Esophagus muscularis mucosa (tissue), 4 donors: ENCODE measurements at regions not wholly inside any gene's neighbourhood (a gene's known extent, or its start where the extent isn't known, plus 50 kb on each side); places are given as distances from the start of the nearest gene placed in this dataset.

Experiments used
- DNase-seq: peaks from one replicate; pipeline ENCODE4 v3.0.0-alpha.2; 2017; ENCODE audit errors: extremely low spot score
- H3K27ac ChIP-seq, 4 donors: fragments of 200-600 bp; sonication (generic); replicated peaks in 1 of 4; 1 replicate in 3 of 4; 2 replicates in 1 of 4; pipeline ENCODE4 v1.5.1; 2016 to 2019; ENCODE audit warnings: mild to moderate bottlenecking in 1 of 4
- H3K27me3 ChIP-seq, 4 donors: fragments of 200-600 bp; sonication (generic); one replicate each; pipeline versions ENCODE4 v1.5.1 to v1.6.0; 2016 to 2019
- H3K36me3 ChIP-seq, 4 donors: fragments of 200-600 bp; sonication (generic); one replicate each; pipeline ENCODE4 v1.5.1; 2016 to 2019
- H3K4me1 ChIP-seq, 4 donors: fragments of 200-600 bp; sonication (generic); one replicate each; pipeline ENCODE4 v1.5.1; 2016 to 2019
- H3K4me3 ChIP-seq, 4 donors: fragments of 200-600 bp; sonication (generic); 1 replicate in 2 of 4; 2 replicates in 2 of 4; pipeline ENCODE4 v1.5.1; 2016 to 2019; ENCODE audit warnings: mild to moderate bottlenecking in 4 of 4, moderate library complexity in 1 of 4
- H3K9me3 ChIP-seq, 4 donors: fragments of 200-600 bp; sonication (generic); 1 replicate in 3 of 4; 2 replicates in 1 of 4; pipeline ENCODE4 v1.5.1; 2016 to 2019
- CTCF ChIP-seq, 3 experiments: fragments of 200-600 bp in 2 of 3; fragments of 450-650 bp in 1 of 3; sonication (generic) in 2 of 3; IDR thresholded peaks; one replicate each; pipeline ENCODE4 v1.5.1; 2017 to 2019; ENCODE audit warnings: antibody characterized with exemption in 3 of 3, mild to moderate bottlenecking in 2 of 3, moderate library complexity in 1 of 3
- EP300 ChIP-seq: sonication (generic); formaldehyde crosslinking; IDR thresholded peaks from one replicate; pipeline ENCODE4 v1.6.1; 2017; ENCODE audit warnings: antibody characterized with exemption
- POLR2A ChIP-seq: fragments of 450-650 bp; IDR thresholded peaks from one replicate; pipeline ENCODE4 v1.6.1; 2017; ENCODE audit warnings: antibody characterized with exemption, moderate library complexity, mild to moderate bottlenecking, low read depth
- POLR2AphosphoS5 ChIP-seq, 2 donors: sonication (generic); formaldehyde crosslinking; IDR thresholded peaks; one replicate each; pipeline ENCODE4 v1.6.1; 2017; ENCODE audit warnings: antibody characterized with exemption in 2 of 2
- WGBS: methylation state at CpG from one replicate; pipeline ENCODE4 v1.1.5; 2018; 5-methylcytosine and 5-hydroxymethylcytosine counted together
- intact Hi-C: fragments of 100-400 bp; cut with DNase I; formaldehyde crosslinking; loops from one replicate; pipeline ENCODE4 v1.15.1; 2023

GRCh38 chr21:17081193-17081592, 431.6 kb upstream of the CXADR start:
- Histone ChIP-seq H3K27ac (no peak overlapping the region), H3K4me3 (no peak overlapping the region), H3K36me3 (no peaks in the 10 kb centered on the region), H3K27me3 (no peaks in the 10 kb centered on the region), H3K9me3 (no peaks in the 10 kb centered on the region), H3K4me1 (peaks cover 0 to 7% (median 0%) of the 10 kb centered on the region in 4 donors)
- WGBS = 77% methylated on average over 4 of the region's 4 CpGs
- intact Hi-C loops = no loop called here
- TF ChIP-seq CTCF (IDR thresholded peaks at IDR 0.05) (no peak), POLR2AphosphoS5 (IDR thresholded peaks at IDR 0.05) (no peak), POLR2A (no peak), EP300 (no peak)
- DNase-seq = no peak

GRCh38 chr21:17082843-17083483, 429.9 kb upstream of the CXADR start:
- H3K27ac ChIP-seq = no peak overlapping the region
- TF ChIP-seq EP300 (no peak), POLR2AphosphoS5 (IDR thresholded peaks at IDR 0.05) (no peak), CTCF (IDR thresholded peaks at IDR 0.05) (no peak), POLR2A (no peak)
- intact Hi-C loops = no loop called here
- no peak for DNase-seq
- no peaks in the 10 kb centered on the region for H3K36me3 ChIP-seq
- peaks cover 0 to 7% (median 0%) of the 10 kb centered on the region in 4 donors for H3K4me1 ChIP-seq
- whole genome bisulfite sequencing = 73% methylated on average over 4 of the region's 4 CpGs
- no peak overlapping the region for H3K4me3 ChIP-seq
- H3K9me3 ChIP-seq = no peaks in the 10 kb centered on the region
- H3K27me3 ChIP-seq = no peaks in the 10 kb centered on the region

- no peaks in the 10 kb centered on the region for H3K27me3 ChIP-seq
- no peak for DNase-seq
- no peak overlapping the region for H3K27ac ChIP-seq
- H3K9me3 ChIP-seq = no peaks in the 10 kb centered on the region
- peaks cover 0 to 28% (median 17%) of the 10 kb centered on the region in 4 donors for H3K4me1 ChIP-seq
- TF ChIP-seq POLR2AphosphoS5 (IDR thresholded peaks at IDR 0.05) = no peak
- no peak for TF ChIP-seq CTCF (IDR thresholded peaks at IDR 0.05)
- no peak for TF ChIP-seq POLR2A
- TF ChIP-seq EP300 = no peak
- intact Hi-C loops = no loop called here
- WGBS = 28% methylated on average over 1 of the region's 1 CpG
- no peak overlapping the region for H3K4me3 ChIP-seq
- H3K36me3 ChIP-seq = no peaks in the 10 kb centered on the region
These were observed 427.1 kb upstream of the CXADR start for GRCh38 chr21:17085707-17086106.

- no peak for TF ChIP-seq POLR2AphosphoS5 (IDR thresholded peaks at IDR 0.05)
- TF ChIP-seq POLR2A = no peak
- TF ChIP-seq CTCF (IDR thresholded peaks at IDR 0.05) = no peak
- TF ChIP-seq EP300 = no peak
- peak overlapping the region in 1 of 4 donors; percentile 17 for H3K27ac ChIP-seq
These were observed 424.3 kb upstream of the CXADR start for GRCh38 chr21:17088500-17088899.

GRCh38 chr21:17089091-17089491, 423.8 kb upstream of the CXADR start:
- intact Hi-C loops = no loop called here
- no peak for DNase-seq

More at GRCh38 chr21:17088500-17088899, 424.3 kb upstream of the CXADR start:
- Histone ChIP-seq H3K27me3 (no peaks in the 10 kb centered on the region), H3K4me3 (no peak overlapping the region), H3K9me3 (no peaks in the 10 kb centered on the region), H3K36me3 (no peaks in the 10 kb centered on the region), H3K4me1 (peaks cover 0 to 28% (median 17%) of the 10 kb centered on the region in 4 donors)
- no peak for DNase-seq
- intact Hi-C loops = no loop called here
- WGBS = 80% methylated on average over 4 of the region's 4 CpGs

More at GRCh38 chr21:17089091-17089491, 423.8 kb upstream of the CXADR start:
- H3K27ac ChIP-seq = peak overlapping the region in 2 of 4 donors; percentile 7 to 17
- H3K4me3 ChIP-seq = no peak overlapping the region
- no peaks in the 10 kb centered on the region for H3K9me3 ChIP-seq
- TF ChIP-seq POLR2AphosphoS5 (IDR thresholded peaks at IDR 0.05) = no peak
- TF ChIP-seq EP300 = no peak
- TF ChIP-seq POLR2A = no peak
- TF ChIP-seq CTCF (IDR thresholded peaks at IDR 0.05) = no peak
- WGBS = 31% methylated on average over 1 of the region's 1 CpG
- H3K4me1 ChIP-seq = peaks cover 0 to 28% (median 17%) of the 10 kb centered on the region in 4 donors
- no peaks in the 10 kb centered on the region for H3K36me3 ChIP-seq
- H3K27me3 ChIP-seq = no peaks in the 10 kb centered on the region
